Endothelial cell (in vitro differentiated cells): ENCODE measurements at regions not wholly inside any gene's neighbourhood (a gene's known extent, or its start where the extent isn't known, plus 50 kb on each side); places are given as distances from the start of the nearest gene placed in this dataset.
"Not testable (repeated sequence)": the region's sequence is repeated elsewhere in the genome, so short reads cannot be mapped to it uniquely, and the experiment has no call there.

Experiments used
- DNase-seq: peaks from one replicate; pipeline ENCODE4 v3.0.0; 2021; ENCODE audit warnings: low spot score
- H3K27ac Mint-ChIP-seq: one replicate; pipeline ENCODE4 v1.8.0; 2021; ENCODE audit warnings: mixed read lengths, inconsistent platforms; ENCODE audit not compliant: unreplicated experiment
- H3K27me3 Mint-ChIP-seq: one replicate; pipeline ENCODE4 v1.8.0; 2021; ENCODE audit warnings: mild to moderate bottlenecking, moderate library complexity, mixed read lengths, inconsistent platforms; ENCODE audit not compliant: unreplicated experiment
- H3K36me3 Mint-ChIP-seq: one replicate; pipeline ENCODE4 v1.8.0; 2021; ENCODE audit warnings: mild to moderate bottlenecking, low read depth, mixed read lengths, inconsistent platforms; ENCODE audit not compliant: unreplicated experiment
- H3K4me1 Mint-ChIP-seq: one replicate; pipeline ENCODE4 v1.8.0; 2021; ENCODE audit warnings: mild to moderate bottlenecking, mixed read lengths, inconsistent platforms; ENCODE audit not compliant: unreplicated experiment
- H3K4me3 Mint-ChIP-seq: one replicate; pipeline ENCODE4 v1.8.0; 2021; ENCODE audit warnings: mild to moderate bottlenecking, mixed read lengths, inconsistent platforms; ENCODE audit not compliant: unreplicated experiment
- H3K9me3 Mint-ChIP-seq: one replicate; pipeline ENCODE4 v1.8.0; 2021; ENCODE audit warnings: mixed read lengths, inconsistent platforms; ENCODE audit not compliant: unreplicated experiment
- CTCF ChIP-seq: fragments of 200-600 bp; sonication (generic); IDR thresholded peaks from one replicate; pipeline ENCODE4 v1.5.0; 2021; ENCODE audit warnings: antibody characterized with exemption; ENCODE audit not compliant: unreplicated experiment

- Mint-ChIP-seq H3K9me3 (no peaks in the 10 kb centered on the region), H3K4me1 (no peaks in the 10 kb centered on the region), H3K4me3 (no peak overlapping the region), H3K27ac (no peak overlapping the region), H3K36me3 (peaks cover 4% of the 10 kb centered on the region), H3K27me3 (peaks cover 4% of the 10 kb centered on the region)
- no peak for DNase-seq
- TF ChIP-seq CTCF: no peak
Observed at GRCh38 chr1:69103213-69103612, 464.5 kb upstream of the LRRC7 start.

DNA sequence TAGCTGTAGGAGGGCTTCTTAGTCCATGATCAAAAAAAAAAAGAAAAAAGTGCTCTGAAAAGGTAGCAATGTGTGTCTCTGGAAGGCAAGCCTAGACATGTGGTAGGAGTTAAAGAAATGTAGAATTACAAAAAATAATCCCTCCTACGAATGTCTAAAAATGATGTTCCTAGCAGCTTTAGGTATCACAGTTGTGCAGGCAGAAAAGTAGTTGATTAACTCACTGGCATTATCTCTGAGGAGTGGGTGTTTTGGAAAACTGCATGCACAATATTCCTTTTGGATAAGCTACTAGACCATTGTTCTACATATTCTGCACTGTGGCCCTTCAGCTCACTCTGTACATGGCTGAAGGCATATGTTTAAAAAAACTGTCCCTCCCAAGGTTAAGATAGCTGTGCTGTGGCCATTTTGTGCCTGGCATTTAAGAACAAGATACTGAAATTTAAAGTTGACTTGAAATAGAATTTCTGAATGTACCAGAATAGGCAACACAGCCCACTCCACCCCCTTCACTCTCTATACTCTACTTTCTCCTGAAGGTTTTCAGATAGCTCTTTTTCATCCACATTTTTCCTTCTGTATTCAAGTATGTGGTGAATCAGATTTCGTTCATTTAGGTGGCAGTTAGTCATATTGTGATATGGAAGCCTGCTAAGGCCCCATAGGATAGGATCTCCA, 463.9 kb upstream of the LRRC7 start:
- Mint-ChIP-seq H3K9me3 (no peaks in the 10 kb centered on the region), H3K27me3 (peaks cover 4% of the 10 kb centered on the region), H3K27ac (no peak overlapping the region), H3K36me3 (peaks cover 4% of the 10 kb centered on the region), H3K4me3 (no peak overlapping the region), H3K4me1 (no peaks in the 10 kb centered on the region)
- DNase-seq: no peak
- no peak for TF ChIP-seq CTCF

DNA sequence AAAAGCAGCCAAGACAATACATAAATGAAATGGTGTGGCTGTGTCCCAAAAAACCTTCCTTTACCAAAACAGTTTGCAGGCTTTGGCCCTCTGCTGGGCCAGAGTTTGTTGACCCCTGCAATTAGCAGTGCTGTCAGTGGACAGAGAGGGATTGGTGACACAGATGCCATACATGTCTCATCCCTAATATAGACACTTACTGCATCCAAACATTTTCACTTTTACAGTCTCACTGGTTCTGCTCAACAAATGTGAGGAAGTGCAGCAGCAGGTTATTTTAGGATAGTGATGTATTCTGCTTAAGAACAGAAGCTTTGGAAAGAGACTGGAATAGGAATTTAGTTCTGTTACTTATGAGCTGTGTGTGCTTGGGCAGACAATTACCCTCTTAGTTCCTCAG, 462.8 kb upstream of the LRRC7 start:
- Mint-ChIP-seq H3K4me1 (no peaks in the 10 kb centered on the region), H3K4me3 (no peak overlapping the region), H3K36me3 (peaks cover 4% of the 10 kb centered on the region), H3K27ac (no peak overlapping the region), H3K9me3 (peaks cover 3% of the 10 kb centered on the region), H3K27me3 (peaks cover 5% of the 10 kb centered on the region)
- no peak for DNase-seq
- TF ChIP-seq CTCF: no peak

DNA sequence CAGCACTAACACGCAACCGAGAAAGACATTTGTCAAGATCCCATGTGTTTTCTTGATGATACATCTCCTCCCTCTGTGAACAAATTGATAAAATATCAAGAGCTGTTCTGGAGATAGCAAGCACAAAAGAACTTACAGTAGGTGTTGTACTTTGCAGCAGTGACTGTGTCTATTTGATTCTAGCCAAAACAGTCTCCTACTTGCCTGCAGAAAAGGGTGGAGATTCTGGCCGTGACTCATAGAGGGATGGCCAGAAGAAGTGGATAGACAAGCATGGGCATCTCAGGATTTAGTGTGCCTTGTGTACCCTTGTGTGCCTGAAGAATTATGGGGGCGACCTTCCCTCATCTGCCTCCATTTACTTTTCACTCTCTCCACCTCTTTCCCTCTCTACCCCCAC, 458.4 kb upstream of the LRRC7 start:
- DNase-seq: no peak
- Mint-ChIP-seq H3K36me3 (no peaks in the 10 kb centered on the region), H3K4me1 (no peaks in the 10 kb centered on the region), H3K27me3 (peaks cover 2% of the 10 kb centered on the region), H3K9me3 (peaks cover 3% of the 10 kb centered on the region), H3K4me3 (no peak overlapping the region), H3K27ac (no peak overlapping the region)
- TF ChIP-seq CTCF: no peak

- no peaks in the 10 kb centered on the region for H3K4me1 Mint-ChIP-seq
- no peak overlapping the region for H3K4me3 Mint-ChIP-seq
- peaks cover 3% of the 10 kb centered on the region for H3K27me3 Mint-ChIP-seq
- no peak for TF ChIP-seq CTCF
- DNase-seq: no peak
- no peak overlapping the region for H3K27ac Mint-ChIP-seq
- H3K36me3 Mint-ChIP-seq: no peaks in the 10 kb centered on the region
- peaks cover 3% of the 10 kb centered on the region for H3K9me3 Mint-ChIP-seq
Observed at GRCh38 chr1:69110851-69111250, 456.9 kb upstream of the LRRC7 start.

GRCh38 chr1:69120126-69120741, 447.5 kb upstream of the LRRC7 start:
- not testable (repeated sequence) for H3K9me3 Mint-ChIP-seq, H3K27me3 Mint-ChIP-seq, H3K27ac Mint-ChIP-seq, H3K4me1 Mint-ChIP-seq, DNase-seq, H3K4me3 Mint-ChIP-seq, H3K36me3 Mint-ChIP-seq
